GM12878 (cell line): ENCODE measurements at regions not wholly inside any gene's neighbourhood (a gene's known extent, or its start where the extent isn't known, plus 50 kb on each side); places are given as distances from the start of the nearest gene placed in this dataset.

Experiments
- ATF2 ChIP-seq: IDR thresholded peaks from 2 replicates; pipeline ENCODE4 v1.6.1; 2012; ENCODE audit warnings: low read length, inconsistent platforms
- BCL11A ChIP-seq: IDR thresholded peaks from 2 replicates; pipeline ENCODE4 v1.6.1; 2011; ENCODE audit warnings: low read depth, low read length
- CTCF ChIP-seq, 3 experiments: IDR thresholded peaks in 2 of 3; conservative IDR thresholded peaks in 1 of 3; 2 replicates each; pipeline ENCODE4 v1.5.1; 2011; ENCODE audit warnings: low read depth in 3 of 3, low read length in 3 of 3, mild to moderate bottlenecking in 3 of 3, control low read depth in 2 of 3, moderate library complexity in 2 of 3, inconsistent platforms in 1 of 3, mixed read lengths in 1 of 3; ENCODE audit not compliant: control insufficient read depth in 2 of 3, insufficient read depth in 1 of 3; ENCODE audit errors: extremely low read depth in 1 of 3
- E4F1 ChIP-seq: fragments of 450-650 bp; IDR thresholded peaks from 2 replicates; pipeline ENCODE4 v1.6.1; 2018; ENCODE audit warnings: borderline replicate concordance, mild to moderate bottlenecking; ENCODE audit not compliant: partially characterized antibody
- HDGF ChIP-seq: fragments of 450-650 bp; IDR thresholded peaks from 2 replicates; pipeline ENCODE4 v1.6.1; 2016; ENCODE audit warnings: antibody characterized with exemption
- MTA3 ChIP-seq: IDR thresholded peaks from 2 replicates; pipeline ENCODE4 v1.6.1; 2012; ENCODE audit warnings: low read length, inconsistent platforms, borderline replicate concordance
- POLR2A ChIP-seq: IDR thresholded peaks from 2 replicates; pipeline ENCODE4 v1.6.1; 2011; ENCODE audit warnings: low read depth, mild to moderate bottlenecking, low read length
- SIN3A ChIP-seq: IDR thresholded peaks from 2 replicates; pipeline ENCODE4 v1.6.1; 2012; ENCODE audit warnings: low read depth, low read length, improper control_type of control experiment
- USF1 ChIP-seq: IDR thresholded peaks from 2 replicates; pipeline ENCODE4 v1.6.1; 2011; ENCODE audit warnings: borderline replicate concordance, low read depth, mild to moderate bottlenecking, moderate library complexity, mixed read lengths, low read length; ENCODE audit not compliant: insufficient read depth; ENCODE audit errors: extremely low read length
- YY1 ChIP-seq: IDR thresholded peaks from 2 replicates; pipeline ENCODE4 v1.6.1; 2011; ENCODE audit warnings: low read depth, mild to moderate bottlenecking, low read length
- ZBTB33 ChIP-seq: fragments of 450-650 bp; IDR thresholded peaks from 2 replicates; pipeline ENCODE4 v1.6.1; 2017; ENCODE audit warnings: mild to moderate bottlenecking

GRCh38 chr10:28087661-28088351 lies 88.9 kb upstream of the ODAD2 start:
- TF ChIP-seq POLR2A (no peak), CTCF (IDR thresholded peaks at IDR 0.05 in 2 of 3, conservative IDR thresholded peaks at IDR 0.05 in 1 of 3; ENCODE audit: control insufficient read depth in 2 of 3, extremely low read depth in 1 of 3, insufficient read depth in 1 of 3, low read depth in 3 of 3, low read length in 3 of 3) (no peak), ZBTB33 (no peak), BCL11A (no peak), USF1 (no peak), SIN3A (no peak), ATF2 (no peak), E4F1 (no peak), YY1 (no peak), HDGF (no peak), MTA3 (no peak)
